AG09309 (cell line): ENCODE measurements at regions not wholly inside any gene's neighbourhood (a gene's known extent, or its start where the extent isn't known, plus 50 kb on each side); places are given as distances from the start of the nearest gene placed in this dataset.

Experiments used
- DNase-seq: peaks from one replicate; pipeline ENCODE4 v3.0.0-alpha.2; 2010; ENCODE audit warnings: low read depth
- H3K4me3 ChIP-seq: 2 replicates; pipeline ENCODE4 v1.5.1; 2011; ENCODE audit warnings: mild to moderate bottlenecking, low read depth, low read length, moderate library complexity; ENCODE audit not compliant: control insufficient read depth
- CTCF ChIP-seq: IDR thresholded peaks from 2 replicates; pipeline ENCODE4 v1.5.1; 2011; ENCODE audit warnings: mild to moderate bottlenecking, low read depth, low read length, inconsistent platforms; ENCODE audit not compliant: insufficient read depth, control insufficient read depth; ENCODE audit errors: missing control alignments

DNA sequence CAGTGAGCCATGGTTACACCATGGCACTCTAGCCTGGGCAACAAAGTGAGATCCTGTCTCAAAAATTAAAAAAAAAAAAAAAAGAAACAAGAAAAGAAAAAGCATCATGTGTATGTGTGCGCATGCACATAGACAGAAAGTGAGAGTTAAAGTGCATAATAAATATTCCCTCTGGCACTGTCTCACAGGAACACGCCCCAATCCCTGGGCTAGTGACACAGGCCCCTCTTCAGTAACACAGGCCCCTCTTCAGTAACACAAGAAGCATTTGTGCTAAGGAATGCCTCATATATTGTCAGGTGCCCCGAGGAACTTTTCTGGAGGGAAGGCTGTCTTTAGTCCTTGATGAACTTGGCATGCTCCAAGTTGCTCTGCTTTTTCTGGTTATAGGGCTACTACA lies 57.5 kb downstream of the RPL27A start:
- H3K4me3 ChIP-seq, result no peak overlapping the region
- no peak for TF ChIP-seq CTCF
- DNase-seq, result no peak

GRCh38 chr11:8744423-8744822 lies 61.8 kb downstream of the RPL27A start:
- DNase-seq, result no peak
- no peak overlapping the region for H3K4me3 ChIP-seq
- TF ChIP-seq CTCF, result no peak

DNA sequence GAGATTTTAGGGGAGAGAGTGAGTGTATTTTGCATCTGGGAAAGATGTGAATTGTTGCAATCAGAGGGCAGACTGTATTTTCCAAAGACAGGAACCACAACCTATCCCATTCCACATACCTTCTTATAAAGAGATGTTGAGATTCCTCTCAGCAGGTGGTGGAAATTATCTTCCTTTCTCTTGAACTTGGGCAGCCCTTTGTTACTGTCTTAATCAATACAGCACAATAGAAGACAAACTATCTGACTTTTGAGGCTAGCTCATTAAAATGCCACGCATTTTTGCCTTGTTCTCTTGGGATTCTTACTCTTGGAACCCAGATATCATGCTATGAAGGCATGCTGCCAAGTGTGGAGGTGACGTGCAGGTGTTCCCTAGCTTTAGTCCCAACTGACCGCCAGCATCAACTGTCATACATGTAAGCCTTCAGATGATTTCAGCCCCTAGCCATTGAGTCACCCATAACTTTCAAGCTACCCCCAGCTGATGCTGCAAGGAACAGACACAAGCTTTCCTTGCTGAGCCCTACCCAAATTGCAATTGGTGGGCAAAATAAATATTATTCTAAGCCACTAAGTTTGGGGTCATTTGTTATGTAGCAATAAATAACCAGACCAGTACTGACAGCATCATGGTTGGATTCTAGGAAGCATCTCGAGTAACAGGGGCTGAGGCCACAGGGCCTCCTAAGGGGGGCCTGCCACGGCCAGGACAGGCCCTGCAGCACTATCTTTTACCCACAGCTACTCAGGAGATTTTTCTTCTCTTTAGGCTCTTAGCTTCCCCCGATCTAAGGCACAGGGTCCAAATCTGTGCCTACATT lies 63.0 kb downstream of the RPL27A start:
- TF ChIP-seq CTCF, result no peak
- DNase-seq, result no peak
- no peak overlapping the region for H3K4me3 ChIP-seq

DNA sequence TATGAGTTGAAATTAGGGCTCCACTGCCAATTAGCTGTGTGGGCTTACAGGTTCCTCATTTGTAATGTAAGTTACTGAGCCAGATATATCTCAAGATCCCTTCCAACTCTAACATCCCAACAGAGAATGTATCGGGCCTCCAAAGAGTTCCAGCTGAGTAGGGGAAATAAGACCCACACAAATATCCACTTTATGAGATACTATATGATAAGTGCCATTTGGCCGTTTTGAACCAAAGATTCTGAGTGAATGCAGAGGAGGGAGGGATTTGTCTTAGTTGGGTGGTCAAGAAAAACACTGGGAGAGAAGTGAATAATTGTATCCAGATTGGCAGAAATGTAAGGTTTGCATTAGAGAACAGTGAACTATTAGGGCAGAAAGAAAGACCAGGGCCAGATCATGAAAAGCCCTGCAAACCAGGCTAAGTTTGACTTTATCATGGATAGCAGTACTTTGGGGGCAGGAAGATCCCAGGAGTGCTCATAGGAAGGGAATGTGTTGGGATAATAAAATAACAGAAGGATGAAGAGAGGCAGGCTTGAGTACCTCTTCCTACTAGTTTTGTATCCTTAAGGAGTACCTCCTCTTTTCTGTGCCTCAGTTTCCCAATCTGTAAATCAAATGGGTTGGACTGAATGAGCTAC lies 63.9 kb downstream of the RPL27A start:
- DNase-seq, result no peak
- TF ChIP-seq CTCF, result no peak
- H3K4me3 ChIP-seq, result no peak overlapping the region

GRCh38 chr11:8747173-8747572 lies 64.6 kb downstream of the RPL27A start:
- TF ChIP-seq CTCF, result no peak
- no peak for DNase-seq
- H3K4me3 ChIP-seq, result no peak overlapping the region

GRCh38 chr11:8748317-8748716 lies 65.7 kb downstream of the RPL27A start:
- TF ChIP-seq CTCF, result no peak
- H3K4me3 ChIP-seq, result no peak overlapping the region
- no peak for DNase-seq
